ENCODE measurements at regions not wholly inside any gene's neighbourhood (a gene's known extent, or its start where the extent isn't known, plus 50 kb on each side); places are given as distances from the start of the nearest gene placed in this dataset.

- no peak for DNase-seq (ENCODE audit: low read depth in 4 of 4, low spot score in 2 of 4)
Observed at GRCh38 chr5:104178829-104179456, 616.4 kb upstream of the NUDT12 start.

- no peak for DNase-seq (ENCODE audit: low read depth in 4 of 4, low spot score in 2 of 4)
Observed at GRCh38 chr5:104178066-104178465, 615.5 kb upstream of the NUDT12 start.

GRCh38 chr5:104177651-104178050 lies 615.1 kb upstream of the NUDT12 start:
- no peak for DNase-seq (ENCODE audit: low read depth in 4 of 4, low spot score in 2 of 4)

GRCh38 chr5:104172976-104173375 lies 610.4 kb upstream of the NUDT12 start:
- DNase-seq (ENCODE audit: low read depth in 4 of 4, low spot score in 2 of 4) = no peak

- DNase-seq (ENCODE audit: low read depth in 4 of 4, low spot score in 2 of 4) = no peak
Observed at GRCh38 chr5:104171958-104172690, 609.5 kb upstream of the NUDT12 start.

- DNase-seq (ENCODE audit: low read depth in 4 of 4, low spot score in 2 of 4) = no peak
Observed at GRCh38 chr5:104170926-104171325, 608.3 kb upstream of the NUDT12 start.

- DNase-seq (ENCODE audit: low read depth in 4 of 4, low spot score in 2 of 4) = no peak
Observed at GRCh38 chr5:104146652-104147051, 584.1 kb upstream of the NUDT12 start.

- DNase-seq (ENCODE audit: low read depth in 4 of 4, low spot score in 2 of 4) = no peak
Observed at GRCh38 chr5:104139840-104140239, 577.3 kb upstream of the NUDT12 start.

- no peak for DNase-seq (ENCODE audit: low read depth in 4 of 4, low spot score in 2 of 4)
Observed at GRCh38 chr5:104130320-104130719, 567.7 kb upstream of the NUDT12 start.

GRCh38 chr5:104128348-104128747 lies 565.8 kb upstream of the NUDT12 start:
- no peak for DNase-seq (ENCODE audit: low read depth in 4 of 4, low spot score in 2 of 4)

- DNase-seq (ENCODE audit: low read depth in 4 of 4, low spot score in 2 of 4) = no peak
Observed at GRCh38 chr5:104126980-104127379, 564.4 kb upstream of the NUDT12 start.

GRCh38 chr5:104119529-104119928 lies 556.9 kb upstream of the NUDT12 start:
- DNase-seq (ENCODE audit: low read depth in 4 of 4, low spot score in 2 of 4) = no peak

- no peak for DNase-seq (ENCODE audit: low read depth in 4 of 4, low spot score in 2 of 4)
Observed at GRCh38 chr5:104111632-104112031, 549.0 kb upstream of the NUDT12 start.

- DNase-seq (ENCODE audit: low read depth in 4 of 4, low spot score in 2 of 4) = no peak
Observed at GRCh38 chr5:104096451-104096850, 533.9 kb upstream of the NUDT12 start.

- DNase-seq (ENCODE audit: low read depth in 4 of 4, low spot score in 2 of 4) = no peak
Observed at GRCh38 chr5:104095527-104095926, 532.9 kb upstream of the NUDT12 start.

GRCh38 chr5:104088876-104089778 lies 526.5 kb upstream of the NUDT12 start:
- DNase-seq (ENCODE audit: low read depth in 4 of 4, low spot score in 2 of 4) = no peak

- DNase-seq (ENCODE audit: low read depth in 4 of 4, low spot score in 2 of 4) = no peak
Observed at GRCh38 chr5:104084896-104085295, 522.3 kb upstream of the NUDT12 start.

GRCh38 chr5:104082754-104083153 lies 520.2 kb upstream of the NUDT12 start:
- no peak for DNase-seq (ENCODE audit: low read depth in 4 of 4, low spot score in 2 of 4)

- no peak for DNase-seq (ENCODE audit: low read depth in 4 of 4, low spot score in 2 of 4)
Observed at GRCh38 chr5:104081232-104081631, 518.6 kb upstream of the NUDT12 start.

- no peak for DNase-seq (ENCODE audit: low read depth in 4 of 4, low spot score in 2 of 4)
Observed at GRCh38 chr5:104080646-104081175, 518.1 kb upstream of the NUDT12 start.

Measured in left renal cortex interstitium (tissue), 4 donors.